Activated CD8-positive, alpha-beta T cell treated with anti-CD3 and anti-CD28 coated beads for 36 hours (primary cell): ENCODE measurements at regions not wholly inside any gene's neighbourhood (a gene's known extent, or its start where the extent isn't known, plus 50 kb on each side); places are given as distances from the start of the nearest gene placed in this dataset.

Experiments
- ATAC-seq: fragments of 200-7000 bp; cut with Tn5 transposase; one replicate; pipeline ENCODE4 v1.10.0; 2021; ENCODE audit warnings: mild to moderate bottlenecking, moderate library complexity
- CTCF ChIA-PET: fragments of 350-600 bp; sonication (Branson Sonifier 250); formaldehyde crosslinking; loops from one replicate; lab custom pipeline; 2021; ENCODE audit warnings: antibody characterized with exemption; lab: Charles Lee
- POLR2A ChIA-PET: fragments of 350-600 bp; sonication (Branson Sonifier 250); formaldehyde crosslinking; loops from one replicate; lab custom pipeline; 2021; ENCODE audit warnings: antibody characterized with exemption; lab: Charles Lee
- DNase-seq: peaks from one replicate; pipeline ENCODE4 v3.0.0-alpha.2; 2020
- H3K27ac Mint-ChIP-seq: one replicate; pipeline ENCODE4 v1.8.0; 2021; ENCODE audit warnings: mild to moderate bottlenecking, mixed read lengths
- H3K27me3 Mint-ChIP-seq: one replicate; pipeline ENCODE4 v1.8.0; 2021; ENCODE audit warnings: mixed read lengths
- H3K36me3 Mint-ChIP-seq: one replicate; pipeline ENCODE4 v1.8.0; 2021; ENCODE audit warnings: low read depth, mixed read lengths
- H3K4me1 Mint-ChIP-seq: one replicate; pipeline ENCODE4 v1.8.0; 2021; ENCODE audit warnings: low read depth, mixed read lengths
- H3K4me3 Mint-ChIP-seq: one replicate; pipeline ENCODE4 v1.8.0; 2021; ENCODE audit warnings: mild to moderate bottlenecking, moderate library complexity, mixed read lengths
- H3K9me3 Mint-ChIP-seq: one replicate; pipeline ENCODE4 v1.8.0; 2021; ENCODE audit warnings: mixed read lengths
- CTCF ChIP-seq: fragments of 200-600 bp; IDR thresholded peaks from one replicate; pipeline ENCODE4 v1.8.0; 2022; ENCODE audit warnings: antibody characterized with exemption, mild to moderate bottlenecking
- intact Hi-C: fragments of 100-400 bp; cut with micrococcal nuclease; formaldehyde crosslinking; loops from one replicate; pipeline ENCODE4 v1.10.0; 2022

- ATAC-seq (no peak), DNase-seq (no peak)
- no peak overlapping the region for H3K27ac Mint-ChIP-seq
- H3K4me3 Mint-ChIP-seq, result no peak overlapping the region
- H3K36me3 Mint-ChIP-seq, result no peaks in the 10 kb centered on the region
- TF ChIP-seq CTCF, result no peak
- H3K27me3 Mint-ChIP-seq, result no peaks in the 10 kb centered on the region
- ChIA-PET POLR2A (no interaction called here), CTCF (no interaction called here)
- no peaks in the 10 kb centered on the region for H3K4me1 Mint-ChIP-seq
- intact Hi-C loops, result no loop called here
- H3K9me3 Mint-ChIP-seq, result no peaks in the 10 kb centered on the region
Measured at GRCh38 chr3:36114353-36114752, 266.0 kb upstream of the STAC start.

- ATAC-seq, result no peak
- CTCF ChIA-PET, result interaction anchor here (1.1 kb wide), 1 partner anchor 159 kb away, joined by 3 read pairs; no protein-coding TSS in a partner anchor
- Mint-ChIP-seq H3K27me3 (no peaks in the 10 kb centered on the region), H3K9me3 (peaks cover 7% of the 10 kb centered on the region), H3K27ac (no peak overlapping the region), H3K36me3 (no peaks in the 10 kb centered on the region), H3K4me1 (no peaks in the 10 kb centered on the region), H3K4me3 (no peak overlapping the region)
- POLR2A ChIA-PET, result no interaction called here
- intact Hi-C loops, result no loop called here
- no peak for TF ChIP-seq CTCF
- no peak for DNase-seq
Measured at GRCh38 chr3:36124118-36124796, 256.0 kb upstream of the STAC start.

GRCh38 chr3:36132214-36132613 is 248.1 kb upstream of the STAC start:
- TF ChIP-seq CTCF, result no peak
- H3K4me3 Mint-ChIP-seq, result no peak overlapping the region

GRCh38 chr3:36135863-36136262 is 244.4 kb upstream of the STAC start:
- CTCF ChIA-PET, result no interaction called here
- ATAC-seq, result no peak
- Mint-ChIP-seq H3K36me3 (no peaks in the 10 kb centered on the region), H3K4me1 (no peaks in the 10 kb centered on the region), H3K27ac (no peak overlapping the region), H3K4me3 (no peak overlapping the region), H3K27me3 (no peaks in the 10 kb centered on the region), H3K9me3 (no peaks in the 10 kb centered on the region)
- DNase-seq, result no peak
- POLR2A ChIA-PET, result no interaction called here
- intact Hi-C loops, result no loop called here
- TF ChIP-seq CTCF, result no peak

More at GRCh38 chr3:36132214-36132613, 248.1 kb upstream of the STAC start:
- intact Hi-C loops, result no loop called here
- H3K27me3 Mint-ChIP-seq, result no peaks in the 10 kb centered on the region
- H3K27ac Mint-ChIP-seq, result no peak overlapping the region
- CTCF ChIA-PET, result no interaction called here
- ATAC-seq (no peak), DNase-seq (no peak)
- peaks cover 4% of the 10 kb centered on the region for H3K9me3 Mint-ChIP-seq
- POLR2A ChIA-PET, result no interaction called here
- no peaks in the 10 kb centered on the region for H3K4me1 Mint-ChIP-seq
- H3K36me3 Mint-ChIP-seq, result no peaks in the 10 kb centered on the region

GRCh38 chr3:36142746-36143145 is 237.6 kb upstream of the STAC start:
- H3K36me3 Mint-ChIP-seq, result no peaks in the 10 kb centered on the region
- ChIA-PET POLR2A (no interaction called here), CTCF (no interaction called here)
- no peaks in the 10 kb centered on the region for H3K4me1 Mint-ChIP-seq
- TF ChIP-seq CTCF, result no peak
- DNase-seq (no peak), ATAC-seq (no peak)
- intact Hi-C loops, result no loop called here
- no peak overlapping the region for H3K4me3 Mint-ChIP-seq
- H3K9me3 Mint-ChIP-seq, result no peaks in the 10 kb centered on the region
- no peaks in the 10 kb centered on the region for H3K27me3 Mint-ChIP-seq
- no peak overlapping the region for H3K27ac Mint-ChIP-seq
